DMS153 (cell line): ENCODE measurements at regions not wholly inside any gene's neighbourhood (a gene's known extent, or its start where the extent isn't known, plus 50 kb on each side); places are given as distances from the start of the nearest gene placed in this dataset.
"Not testable (repeated sequence)": the region's sequence is repeated elsewhere in the genome, so short reads cannot be mapped to it uniquely, and the experiment has no call there.

Source experiments
- DNase-seq: peaks from one replicate; lab custom pipeline; 2025; lab: John Stamatoyannopoulos, UW

DNA sequence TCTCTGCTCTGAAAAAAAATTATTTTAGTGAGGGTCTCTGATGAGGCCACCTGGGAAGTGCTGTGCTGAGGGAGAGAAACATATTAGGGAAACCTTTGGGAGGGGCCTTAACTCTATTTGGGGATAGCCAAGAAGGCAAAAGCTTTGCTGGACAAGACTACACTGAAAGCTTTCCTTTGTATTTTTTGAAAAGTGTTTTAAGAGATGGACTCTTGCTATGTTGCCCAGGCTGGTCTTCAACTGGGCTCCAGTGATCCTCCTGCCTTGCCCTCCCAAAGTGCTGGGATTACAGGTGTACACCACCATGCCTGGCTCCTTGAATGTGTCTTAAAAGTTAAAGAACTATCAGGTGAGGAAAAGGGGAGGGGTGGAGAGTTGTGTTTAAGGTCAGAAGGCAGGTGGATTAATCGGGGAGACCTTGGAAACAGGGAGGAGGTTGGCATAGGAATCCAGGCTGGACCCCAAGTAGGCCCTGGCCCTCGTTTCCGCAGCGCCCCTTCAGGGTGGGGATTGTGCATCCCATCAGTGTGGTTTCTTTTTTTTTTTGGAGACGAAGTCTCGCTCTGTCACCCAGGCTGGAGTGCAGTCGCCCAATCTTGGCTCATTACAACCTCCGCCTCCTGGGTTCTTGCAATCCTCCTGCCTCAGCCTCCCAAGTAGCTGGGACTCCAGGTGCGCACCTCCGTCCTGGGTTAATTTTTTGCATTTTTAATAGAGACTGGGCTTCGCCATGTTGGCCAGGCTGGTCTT is 92.1 kb downstream of the MYCN start:
- DNase-seq, result no peak

DNA sequence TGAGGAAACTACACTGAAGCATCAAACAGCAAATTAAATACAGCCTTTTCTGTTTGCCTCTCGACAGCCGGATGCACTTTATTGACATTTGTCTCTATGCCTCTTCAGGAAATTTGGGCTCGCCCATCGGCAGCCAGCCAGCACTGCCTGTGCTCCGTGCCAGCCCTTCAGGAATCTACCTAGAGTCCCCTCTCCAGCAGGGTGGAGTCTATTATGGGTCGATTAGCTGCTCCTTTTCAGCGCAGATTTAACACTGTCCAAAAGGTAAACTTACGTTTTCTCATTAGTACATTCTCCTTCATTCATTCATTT is 91.5 kb downstream of the MYCN start:
- peak; percentile 83 for DNase-seq

DNA sequence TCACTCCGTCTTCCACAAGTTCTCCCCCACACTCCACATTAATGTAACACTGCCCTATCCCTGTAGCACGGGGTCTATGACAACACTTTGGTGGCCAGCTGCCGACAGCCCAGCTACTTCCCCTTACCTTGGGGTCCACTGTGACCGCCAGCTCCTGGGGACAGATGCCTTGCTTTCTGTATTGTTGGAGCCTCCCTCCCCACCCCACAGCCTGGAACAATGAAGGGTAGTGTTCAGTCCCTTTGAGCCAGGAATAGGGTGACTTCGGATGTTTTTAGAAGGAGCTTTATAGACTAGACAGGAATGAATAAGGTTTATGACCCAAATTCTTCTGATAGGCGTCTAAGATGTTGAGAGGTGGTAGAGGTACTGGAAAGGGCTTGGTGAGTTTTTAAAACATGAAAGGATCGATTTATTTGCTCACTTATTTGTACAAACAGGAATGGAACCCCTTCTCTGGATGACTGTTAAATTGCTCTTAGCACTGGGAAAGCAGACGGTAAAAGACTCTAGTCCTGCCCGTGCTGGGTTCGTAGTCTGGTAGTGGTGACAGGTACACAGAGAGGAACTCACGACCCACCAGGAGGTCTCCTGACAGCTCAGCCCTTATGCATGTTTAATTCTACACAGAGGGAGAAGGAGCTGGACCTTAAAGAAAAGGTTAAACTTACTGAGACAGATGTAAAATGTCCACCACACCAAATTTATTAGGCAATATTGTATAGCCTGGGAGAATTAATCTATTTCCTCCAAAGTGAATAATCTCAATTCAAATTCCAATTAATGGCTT is 90.9 kb downstream of the MYCN start:
- DNase-seq, result peak; percentile 51

DNA sequence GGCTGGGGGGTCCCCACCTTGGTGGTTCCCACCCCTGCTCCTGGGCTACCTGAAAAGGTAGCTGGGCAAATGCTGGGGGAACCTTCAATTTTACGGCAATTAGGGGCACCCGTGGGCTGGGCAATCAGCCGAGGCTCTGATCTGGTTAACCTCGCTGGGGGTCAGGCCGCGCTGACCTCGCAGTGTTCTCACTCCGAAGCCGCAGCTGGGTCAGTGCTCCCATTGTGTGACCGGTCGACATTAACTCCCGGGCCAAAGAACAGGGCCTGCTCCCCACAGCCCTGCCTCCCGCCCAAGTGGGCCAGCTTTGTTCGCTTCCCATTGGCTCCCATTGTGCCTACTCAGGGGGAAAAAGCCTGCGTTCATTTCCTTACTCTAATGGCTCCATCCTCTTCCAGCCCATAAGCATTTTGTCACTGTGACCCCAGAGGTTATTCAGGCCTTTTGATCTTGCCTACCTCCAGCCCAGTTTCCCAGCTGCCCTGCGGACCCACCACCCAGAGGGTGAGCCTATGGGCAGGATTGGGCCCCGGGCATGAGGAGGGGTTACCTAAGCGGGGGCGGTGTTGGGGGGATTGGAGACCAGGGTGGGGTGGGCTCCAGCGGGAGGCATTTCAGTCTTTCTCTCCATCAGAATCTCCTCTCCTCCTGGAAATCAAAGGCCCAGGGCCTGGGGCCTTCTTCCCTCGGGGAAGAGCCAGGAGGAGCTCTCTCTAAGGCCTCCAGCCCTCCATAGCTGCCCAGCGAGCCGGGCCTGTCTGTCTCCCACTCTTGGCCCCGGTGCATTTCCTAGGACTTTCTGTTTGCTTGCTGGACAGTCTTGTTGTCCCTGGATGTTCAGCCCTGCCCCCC is 90.1 kb downstream of the MYCN start:
- no peak for DNase-seq

DNA sequence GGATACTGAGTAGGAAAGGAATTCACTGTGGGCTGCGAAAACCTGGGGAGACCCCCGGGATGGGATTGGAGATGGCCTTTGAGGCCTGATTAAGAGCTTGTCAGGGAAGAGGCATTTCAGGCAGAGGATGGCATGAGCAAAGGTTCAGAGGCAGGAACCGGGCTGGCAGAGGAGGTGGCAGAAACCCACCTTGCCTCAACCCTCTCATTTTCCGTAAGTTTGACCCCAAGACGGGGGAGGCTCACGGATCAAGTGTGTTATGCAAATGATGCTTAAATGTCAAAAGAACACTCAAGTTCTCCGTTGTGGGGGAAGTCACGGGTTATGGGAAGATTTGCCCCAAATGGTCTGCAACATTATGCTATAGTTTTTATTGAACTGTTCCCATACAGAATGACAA is 88.3 kb downstream of the MYCN start:
- no peak for DNase-seq

DNA sequence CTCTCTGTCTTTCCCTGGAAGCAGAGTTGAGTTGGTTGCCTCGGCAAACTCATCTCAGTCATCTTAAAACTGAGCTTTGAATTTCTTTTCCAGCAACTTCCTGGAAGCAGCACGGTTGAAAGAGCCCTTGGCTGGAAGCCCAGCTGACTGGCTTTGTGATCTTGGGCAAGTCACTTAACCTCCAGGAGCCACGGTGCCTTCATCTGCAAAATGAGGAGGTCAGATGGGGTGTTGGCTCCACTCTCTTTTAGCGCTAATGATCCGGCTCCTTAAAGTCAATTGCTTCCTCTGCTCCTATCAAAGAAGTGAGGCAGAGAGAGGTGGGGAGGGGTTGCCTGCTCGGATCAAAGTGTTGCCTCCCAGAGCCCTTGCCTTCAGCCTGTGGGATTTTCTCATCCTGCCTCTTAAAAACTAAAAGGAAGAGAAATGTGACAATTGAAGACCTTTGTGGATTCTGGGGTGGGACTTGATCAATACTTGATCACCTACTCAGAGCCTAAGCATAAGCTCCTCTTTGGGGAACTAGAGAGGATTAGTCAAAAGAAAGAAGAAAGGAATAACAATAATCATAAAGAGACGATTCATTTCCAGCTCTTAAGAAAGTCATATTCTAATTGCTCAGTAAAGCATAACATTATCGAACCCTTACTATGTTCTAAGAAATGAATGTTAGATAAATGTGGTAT is 86.6 kb downstream of the MYCN start:
- no peak for DNase-seq

DNA sequence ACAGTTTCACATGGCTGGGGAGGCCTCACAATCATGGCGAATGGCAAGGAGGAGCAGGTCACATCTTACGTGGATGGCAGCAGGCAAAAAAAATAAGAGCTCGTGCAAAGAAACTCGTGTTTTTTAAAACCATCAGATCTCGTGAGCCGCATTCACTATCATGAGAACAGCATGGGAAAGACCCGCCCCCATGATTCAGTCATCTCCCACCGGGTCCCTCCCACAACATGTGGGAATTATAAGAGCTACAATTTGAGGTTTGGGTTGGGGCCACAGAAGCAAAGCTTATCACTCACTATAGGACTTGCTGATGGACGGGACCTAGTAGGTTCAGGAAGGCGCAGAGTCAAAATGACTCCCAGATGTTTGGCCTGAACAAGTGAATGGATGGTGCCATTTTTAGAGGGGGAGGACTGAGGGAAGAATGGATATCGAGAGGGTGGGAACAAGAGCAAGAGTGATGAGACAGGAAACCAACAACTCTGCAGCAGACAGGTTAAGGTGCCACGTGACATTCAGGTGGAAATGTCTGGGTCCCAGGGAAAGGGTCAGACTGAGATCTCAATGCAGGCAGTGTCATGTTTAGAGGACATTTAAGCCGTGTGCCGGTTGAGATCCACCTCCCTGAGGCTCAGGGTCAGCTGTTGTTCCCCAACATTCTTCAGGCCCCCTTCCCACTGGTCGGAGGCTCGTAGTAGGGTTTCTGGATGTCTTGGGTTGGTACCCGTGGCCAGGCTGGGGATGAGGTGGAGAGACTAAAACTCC is 85.7 kb downstream of the MYCN start:
- no peak for DNase-seq

DNA sequence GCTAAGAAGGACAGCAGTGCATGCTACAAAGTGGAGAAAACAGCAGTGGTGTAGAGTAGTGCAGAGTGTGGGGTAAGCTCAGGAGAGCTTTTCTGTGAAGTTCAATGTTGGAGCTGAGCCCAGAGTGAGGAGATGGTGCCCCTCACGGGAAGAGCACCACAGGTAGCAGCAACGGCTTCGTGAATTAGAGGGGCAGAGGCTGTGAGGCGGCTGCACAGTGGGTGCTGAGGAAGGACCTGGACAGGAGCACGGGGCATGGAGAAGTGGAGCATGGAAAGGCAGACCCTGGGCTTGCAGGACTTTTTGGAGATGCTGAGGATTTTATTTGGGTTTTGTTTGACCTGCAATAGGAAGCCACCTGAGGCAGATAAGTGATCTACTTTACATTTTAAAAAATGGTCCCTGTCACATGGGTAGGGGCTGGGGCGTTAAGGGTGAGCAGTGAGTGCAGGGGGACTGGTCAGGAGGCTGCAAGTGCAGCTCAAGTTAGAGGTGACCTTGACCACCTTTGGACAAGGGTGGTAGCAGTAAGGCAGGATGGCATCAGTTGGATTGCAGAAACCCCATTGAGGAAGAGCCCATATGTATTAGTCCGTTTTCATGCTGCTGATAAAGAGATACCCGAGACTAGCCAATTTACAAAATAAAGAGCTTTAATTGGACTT is 85.0 kb downstream of the MYCN start:
- DNase-seq, result no peak

DNA sequence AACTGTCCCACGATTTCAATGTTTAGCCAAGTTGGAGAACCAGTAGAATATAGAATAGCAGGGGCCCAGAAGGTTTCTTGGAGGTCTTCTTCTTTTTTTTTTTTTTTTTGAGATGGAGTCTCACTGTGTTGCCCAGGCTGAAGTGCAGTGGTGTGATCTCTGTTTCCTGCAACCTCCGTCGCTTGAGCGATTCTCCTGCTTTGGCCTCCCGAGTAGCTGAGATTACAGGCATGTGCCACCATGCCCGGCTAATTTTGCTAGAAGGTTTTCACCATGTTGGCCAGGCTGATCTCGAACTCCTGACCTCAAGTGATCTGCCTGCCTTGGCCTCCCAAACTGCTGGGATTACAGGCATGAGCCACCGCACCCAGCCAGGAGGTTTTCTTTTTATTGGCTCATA is 84.3 kb downstream of the MYCN start:
- not testable (repeated sequence) for DNase-seq

DNA sequence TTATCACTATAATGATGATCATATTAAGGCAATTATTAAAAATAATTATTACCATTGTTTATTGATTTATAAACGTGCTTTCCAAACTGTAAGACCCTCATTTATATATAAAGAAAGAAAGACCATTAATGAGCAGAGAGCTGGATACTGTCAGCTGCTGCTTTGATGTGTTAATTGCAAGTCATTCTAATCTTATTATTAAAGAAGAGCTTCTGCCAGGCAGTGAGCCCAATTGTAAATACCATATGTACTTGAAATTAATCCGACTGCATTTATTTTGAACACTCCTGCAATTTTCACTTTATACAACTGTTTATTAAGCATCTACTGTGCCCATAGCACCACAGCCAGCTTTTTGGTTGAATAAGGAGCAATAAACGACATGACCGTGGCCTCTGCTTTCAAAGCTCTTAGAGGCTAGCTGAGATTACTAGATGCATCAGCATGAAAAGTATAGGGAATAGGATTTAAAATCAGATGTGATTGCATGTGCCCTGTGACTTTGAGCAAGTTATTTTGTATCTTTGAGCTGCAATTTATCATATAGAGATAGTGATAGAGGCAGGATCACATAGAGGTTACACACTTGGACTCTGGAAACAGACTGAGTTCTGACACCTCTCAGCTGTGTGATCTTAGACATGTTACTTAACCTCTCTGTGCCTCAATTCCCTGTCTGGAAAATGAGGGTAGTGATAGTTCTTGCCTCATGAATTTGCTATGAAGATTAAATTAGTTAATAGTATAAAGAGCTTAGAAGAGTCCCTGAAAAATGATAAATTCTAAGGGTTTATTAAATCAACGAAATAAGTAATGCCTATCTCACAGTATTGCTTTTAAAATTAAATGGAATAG is 83.4 kb downstream of the MYCN start:
- DNase-seq, result no peak

DNA sequence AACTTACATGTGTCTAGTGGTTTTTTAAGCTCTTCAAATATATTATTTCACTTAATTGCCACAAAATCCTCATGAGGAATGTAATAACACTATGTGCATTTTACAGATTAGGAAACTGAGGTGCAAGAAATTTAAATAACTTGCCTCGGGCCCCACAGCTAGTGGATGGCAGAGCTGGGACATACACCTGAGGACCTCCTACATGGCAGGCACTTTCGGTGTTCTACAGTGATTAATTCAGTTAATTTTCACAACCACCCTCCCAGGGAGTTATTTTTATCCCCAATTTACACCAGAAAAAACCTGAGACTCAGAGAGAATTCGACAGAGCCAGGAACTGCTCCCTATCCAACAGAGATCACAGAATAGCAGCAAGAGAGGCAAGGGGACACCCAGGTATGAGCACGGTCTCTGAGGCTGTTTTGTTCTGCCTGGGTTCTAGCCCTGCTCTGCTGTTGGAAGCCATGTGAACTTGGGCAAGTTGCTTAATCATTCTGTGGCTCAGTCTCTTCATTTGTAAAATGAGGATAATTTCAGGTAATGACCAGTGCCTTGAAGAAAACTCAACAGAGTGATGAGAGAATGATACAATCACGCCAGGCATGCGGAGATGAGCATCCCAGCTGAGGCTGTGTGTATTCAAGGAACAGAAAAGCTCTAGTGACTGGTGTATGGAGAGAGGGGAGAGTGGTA is 82.3 kb downstream of the MYCN start:
- DNase-seq, result no peak

DNA sequence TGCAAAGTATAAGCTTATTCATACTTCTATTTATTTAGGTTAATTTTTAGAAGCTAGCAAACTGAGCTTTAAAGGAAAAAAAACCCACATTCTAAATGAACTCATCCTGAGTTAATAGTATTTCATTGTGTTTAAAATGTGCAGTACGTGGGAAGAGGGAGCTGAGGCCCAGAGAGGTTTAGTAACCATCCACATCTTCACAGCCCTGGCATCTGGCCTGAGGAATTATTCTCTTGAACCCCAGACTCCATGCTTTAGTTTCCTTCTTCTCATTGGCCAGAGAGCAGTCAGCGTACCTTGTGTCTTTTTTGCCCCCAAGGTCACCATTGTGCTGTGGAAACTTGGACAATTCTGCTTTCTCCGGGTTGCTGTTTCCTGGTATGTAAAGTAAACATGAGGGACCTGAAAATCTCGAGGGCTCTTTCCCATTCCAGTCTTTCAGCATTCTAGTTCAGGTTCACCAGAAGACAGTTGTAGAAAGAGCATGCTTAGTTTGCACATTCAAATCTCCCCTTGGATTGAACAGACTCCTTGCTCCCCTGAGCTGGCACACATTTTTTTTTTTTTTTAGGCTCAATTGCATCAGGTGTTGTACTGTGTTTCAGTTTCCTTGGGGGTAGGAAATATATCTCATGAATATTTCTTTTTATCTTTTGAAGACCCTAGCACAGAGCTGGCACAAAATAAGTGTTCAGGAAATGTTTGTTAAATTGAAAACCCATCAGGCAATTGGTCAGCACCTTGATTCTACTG is 81.4 kb downstream of the MYCN start:
- DNase-seq, result no peak

DNA sequence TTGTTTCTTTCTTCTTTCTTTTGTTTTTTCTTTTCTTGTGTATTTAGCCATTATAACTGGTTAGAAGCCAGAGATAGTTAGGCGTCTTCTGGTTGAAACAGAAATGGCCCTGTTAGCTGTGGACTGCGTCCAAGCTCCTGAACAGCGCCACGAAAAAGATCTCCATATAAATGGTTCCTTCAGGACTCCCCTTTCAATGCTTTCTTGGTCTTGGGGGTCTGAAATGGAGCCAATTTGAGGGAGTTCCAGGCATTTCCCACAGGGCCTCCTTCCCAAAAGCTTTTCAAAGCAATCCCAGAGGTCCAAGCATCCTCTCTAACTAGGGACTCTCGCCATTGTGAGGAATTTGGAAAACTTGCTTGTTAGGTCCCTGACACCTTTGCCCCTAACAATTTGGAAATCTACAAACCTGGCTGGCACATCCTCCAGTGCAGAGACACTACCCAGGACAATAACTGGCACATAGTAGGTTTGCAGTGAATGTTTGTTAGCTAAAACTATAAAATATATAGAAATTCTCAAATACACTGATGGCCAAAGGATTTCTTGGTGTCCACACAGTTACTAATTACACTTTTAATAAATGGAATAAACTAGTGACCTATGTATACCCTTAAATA is 80.1 kb downstream of the MYCN start:
- DNase-seq, result no peak

DNA sequence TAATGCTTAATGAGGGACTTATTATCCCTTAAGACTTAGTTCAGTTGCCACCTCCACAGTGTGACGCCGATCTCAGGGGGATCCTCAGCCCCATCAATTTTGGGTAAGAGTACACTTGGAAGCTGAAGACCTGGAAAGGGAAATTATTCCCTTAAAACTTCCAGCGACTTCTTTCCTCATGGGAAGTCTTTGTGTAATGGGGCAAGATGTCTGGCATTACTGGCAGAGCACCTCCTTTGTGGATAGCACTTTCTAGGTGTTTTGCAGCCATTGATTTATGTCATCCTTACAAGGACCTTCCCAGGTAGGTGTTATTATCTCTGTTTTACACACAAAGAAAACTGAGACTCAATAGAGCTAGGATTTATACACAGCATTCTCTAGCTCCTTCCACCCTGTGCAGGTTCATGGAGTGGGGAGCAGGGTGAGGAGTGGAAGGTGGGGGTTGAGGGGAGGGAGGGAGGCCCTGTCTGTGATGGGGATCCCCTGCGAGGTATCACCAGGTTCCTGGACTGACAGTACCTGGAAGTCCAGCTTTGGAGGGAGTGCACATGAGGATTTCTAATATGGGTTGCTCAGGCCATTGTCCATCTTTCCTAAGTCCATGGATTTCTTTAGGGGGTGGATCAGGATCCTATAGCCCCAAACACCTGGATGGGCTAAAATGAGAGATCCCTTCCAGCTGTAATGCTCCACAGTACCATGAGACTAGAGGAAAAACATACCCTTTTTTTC is 79.4 kb downstream of the MYCN start:
- DNase-seq, result no peak

DNA sequence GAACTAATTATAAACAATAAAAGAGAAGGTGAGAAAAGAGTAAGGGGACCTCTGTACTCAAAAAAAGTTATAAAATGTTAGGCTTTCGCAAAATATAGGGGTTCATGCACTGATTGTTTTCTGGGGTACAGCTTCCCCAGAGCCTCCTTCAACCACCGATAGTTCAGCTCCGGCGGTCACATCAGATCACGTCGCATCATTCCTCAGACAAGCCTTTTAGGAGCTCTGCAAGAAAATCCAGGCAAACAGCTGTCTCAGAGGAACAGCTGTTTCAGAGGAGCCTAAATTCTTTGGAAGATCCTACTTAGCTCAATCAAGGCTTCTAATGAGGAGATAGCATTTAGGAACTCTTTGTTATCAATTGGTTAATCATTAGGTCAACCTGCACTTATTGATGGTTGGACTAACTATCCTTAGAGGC is 78.7 kb downstream of the MYCN start:
- no peak for DNase-seq

DNA sequence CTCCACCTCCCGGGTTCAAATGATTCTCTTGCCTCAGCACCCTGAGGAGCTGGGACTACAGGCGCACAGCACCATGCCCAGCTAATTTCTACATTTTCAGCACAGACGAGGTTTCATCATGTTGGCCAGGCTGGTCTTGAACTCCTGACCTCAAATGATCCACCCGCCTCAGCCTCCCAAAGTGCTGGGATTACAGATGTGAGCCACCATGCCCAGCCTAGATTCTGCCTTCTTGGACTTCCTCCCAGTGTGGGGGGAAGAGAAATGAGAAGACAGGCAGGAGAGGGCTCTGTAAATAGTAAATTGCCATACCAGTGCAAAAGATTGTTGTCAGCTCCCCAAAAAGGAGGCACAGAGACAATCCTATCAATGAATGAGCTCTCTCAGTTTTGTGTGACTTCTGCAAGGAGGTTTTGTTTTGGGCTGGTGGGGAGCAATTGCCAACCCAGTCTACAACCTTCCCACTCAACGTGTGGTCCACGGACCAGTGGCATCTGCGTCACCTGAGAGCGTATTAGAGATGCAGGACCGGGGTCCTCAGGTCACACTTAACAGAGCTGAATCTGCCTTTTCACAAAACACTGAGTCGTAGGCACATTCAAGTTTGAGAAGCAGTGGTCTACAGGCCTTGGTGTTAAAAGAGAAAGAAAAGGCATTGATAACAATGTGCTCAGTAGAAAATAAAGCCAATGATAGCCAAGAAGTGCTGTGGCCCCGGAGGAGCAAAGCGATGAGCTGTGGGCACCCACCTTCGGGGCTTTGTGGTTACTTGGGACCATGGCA is 78.1 kb downstream of the MYCN start:
- no peak for DNase-seq

DNA sequence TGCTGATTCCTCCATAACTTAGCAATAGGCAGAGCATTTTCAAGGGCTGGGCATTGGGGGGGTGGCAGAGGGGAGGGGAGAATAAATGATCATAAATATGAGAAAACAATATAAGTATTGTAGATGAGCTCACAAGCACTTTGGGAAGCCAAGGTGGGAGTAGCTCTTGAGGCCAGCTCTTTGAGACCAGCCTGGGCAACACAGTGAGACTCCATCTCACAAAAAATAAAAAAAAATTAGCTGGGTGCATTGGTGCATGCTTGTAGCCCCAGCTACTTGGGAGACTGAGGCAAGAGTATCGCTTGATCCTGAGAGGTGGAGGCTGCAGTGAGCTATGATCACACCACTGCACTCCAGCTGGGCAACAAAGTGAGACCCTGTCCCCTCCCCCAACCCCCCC is 75.9 kb downstream of the MYCN start:
- no peak for DNase-seq
